T-helper 2 cell treated with Interferon-gamma antibody and Interleukin-4, amounts not matched to agents 5 μg/mL and 100 μg/mL, for 36 hours (primary cell): ENCODE measurements at regions not wholly inside any gene's neighbourhood (a gene's known extent, or its start where the extent isn't known, plus 50 kb on each side); places are given as distances from the start of the nearest gene placed in this dataset.

Source experiments
- DNase-seq: peaks from one replicate; pipeline ENCODE4 v3.0.0; 2021; ENCODE audit warnings: low spot score
- H3K27ac Mint-ChIP-seq: one replicate; pipeline ENCODE4 v1.8.0; 2021; ENCODE audit warnings: mild to moderate bottlenecking, mixed read lengths
- H3K27me3 Mint-ChIP-seq: one replicate; pipeline ENCODE4 v1.8.0; 2021; ENCODE audit warnings: low read depth, mixed read lengths
- H3K36me3 Mint-ChIP-seq: one replicate; pipeline ENCODE4 v1.8.0; 2021; ENCODE audit warnings: low read depth, mixed read lengths
- H3K4me1 Mint-ChIP-seq: one replicate; pipeline ENCODE4 v1.8.0; 2021; ENCODE audit warnings: low read depth, mixed read lengths
- H3K4me3 Mint-ChIP-seq: one replicate; pipeline ENCODE4 v1.8.0; 2022; ENCODE audit warnings: mild to moderate bottlenecking, moderate library complexity, mixed read lengths
- H3K9me3 Mint-ChIP-seq: one replicate; pipeline ENCODE4 v1.8.0; 2021; ENCODE audit warnings: mixed read lengths

DNA sequence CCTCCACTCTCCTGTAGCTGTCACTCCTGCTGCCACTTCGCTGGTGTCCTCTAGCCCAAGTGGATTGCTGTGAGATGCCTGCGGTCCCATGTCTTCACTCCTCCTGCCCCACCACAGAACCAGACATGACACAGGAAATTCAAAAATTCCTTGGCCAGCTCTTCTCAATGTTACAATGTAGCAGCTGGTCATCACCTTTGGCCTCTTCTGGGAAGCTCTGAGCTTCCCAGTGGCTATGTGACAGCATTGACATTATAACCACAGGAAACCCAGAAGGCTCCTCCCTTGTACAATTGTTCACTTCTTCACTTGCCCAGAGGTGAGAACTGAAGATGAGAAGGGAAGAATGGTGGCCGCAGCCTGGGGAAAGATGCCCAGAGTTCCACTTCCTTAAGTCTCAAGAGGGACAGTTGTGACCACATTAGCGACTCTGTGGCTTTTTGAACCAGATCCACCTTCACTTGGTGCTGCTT lies 76.1 kb upstream of the NAA20 start:
- no peak for DNase-seq
- H3K9me3 Mint-ChIP-seq, result no peaks in the 10 kb centered on the region
- no peak overlapping the region for H3K4me3 Mint-ChIP-seq
- H3K36me3 Mint-ChIP-seq, result no peaks in the 10 kb centered on the region
- H3K27me3 Mint-ChIP-seq, result peaks cover 30% of the 10 kb centered on the region
- peaks cover 13% of the 10 kb centered on the region for H3K4me1 Mint-ChIP-seq
- no peak overlapping the region for H3K27ac Mint-ChIP-seq

DNA sequence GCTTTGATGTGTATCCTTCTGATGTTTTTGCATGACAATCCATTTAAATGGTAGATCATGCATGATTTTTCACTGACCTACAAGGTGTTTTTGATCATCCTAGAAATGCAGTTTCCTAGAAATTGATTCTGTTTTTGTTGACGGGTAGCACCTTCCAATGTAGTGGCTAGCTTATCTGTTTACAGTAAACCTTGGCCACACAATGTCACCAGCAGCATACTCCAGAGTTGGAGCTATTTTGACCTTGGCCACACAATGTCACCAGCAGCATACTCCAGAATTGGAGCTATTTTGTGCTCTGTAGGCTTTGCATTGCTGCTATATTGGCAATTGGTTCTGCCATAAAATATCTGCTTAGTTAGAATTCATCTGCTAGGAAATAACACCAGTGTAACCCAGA lies 74.6 kb upstream of the NAA20 start:
- Mint-ChIP-seq H3K4me1 (peaks cover 5% of the 10 kb centered on the region), H3K36me3 (no peaks in the 10 kb centered on the region), H3K27ac (no peak overlapping the region), H3K9me3 (no peaks in the 10 kb centered on the region), H3K27me3 (peaks cover 21% of the 10 kb centered on the region), H3K4me3 (no peak overlapping the region)
- no peak for DNase-seq

DNA sequence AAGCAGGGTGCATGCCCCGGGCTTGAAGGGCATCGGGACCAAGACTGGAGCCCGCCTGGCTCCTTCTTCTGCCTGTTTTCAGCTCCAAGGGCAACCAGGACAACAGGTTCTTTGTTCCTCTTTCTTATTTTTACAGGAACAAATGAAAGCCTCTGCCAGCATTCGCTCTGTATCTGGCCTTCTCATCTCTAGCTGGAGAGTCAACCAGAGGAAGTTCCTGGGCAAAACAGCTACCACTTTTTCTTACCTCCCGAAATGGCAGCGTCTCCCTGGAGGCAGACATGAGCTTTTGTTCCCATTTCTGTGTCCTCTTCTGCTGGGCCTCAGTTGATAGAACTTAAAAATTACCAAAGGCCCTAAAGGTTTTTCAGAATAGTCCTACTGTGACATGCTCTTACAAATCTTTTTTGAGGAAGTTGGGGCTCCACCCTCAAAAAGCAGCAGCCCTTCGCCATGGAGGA lies 74.1 kb upstream of the NAA20 start:
- Mint-ChIP-seq H3K27me3 (peaks cover 20% of the 10 kb centered on the region), H3K36me3 (no peaks in the 10 kb centered on the region), H3K9me3 (no peaks in the 10 kb centered on the region), H3K4me1 (peaks cover under 1% of the 10 kb centered on the region), H3K4me3 (no peak overlapping the region), H3K27ac (no peak overlapping the region)
- no peak for DNase-seq

DNA sequence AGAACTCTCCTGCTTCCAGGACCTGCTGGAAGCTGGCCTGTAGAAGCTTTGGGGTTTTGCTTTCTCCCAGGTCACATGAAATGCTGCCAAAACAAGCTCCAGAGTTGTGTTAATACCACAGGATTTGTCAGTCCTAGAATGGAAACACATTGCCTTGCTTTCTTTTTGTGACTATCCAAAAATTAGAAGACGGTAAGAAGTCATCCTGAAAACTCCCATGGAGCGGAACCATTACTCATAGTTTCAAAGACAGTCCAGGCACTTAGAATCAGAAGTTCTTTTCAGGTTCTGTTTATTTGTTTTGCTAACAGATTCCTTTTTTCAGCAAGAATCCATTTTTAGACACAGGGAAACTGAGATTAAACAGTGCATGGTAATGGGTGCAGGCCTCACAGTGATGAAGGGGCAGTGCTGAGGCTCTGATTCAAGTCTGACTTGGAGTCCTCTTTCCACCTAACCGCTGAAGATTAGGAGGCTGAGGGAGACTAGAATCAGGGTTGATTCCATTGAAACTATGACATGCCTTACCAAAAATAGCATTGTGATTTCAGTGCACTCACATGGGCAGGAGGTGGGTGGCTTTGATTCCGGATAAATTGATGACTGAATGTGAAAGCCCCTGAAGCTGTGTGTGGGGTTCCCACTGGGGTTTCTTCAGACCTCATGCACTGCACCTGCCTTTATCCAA lies 72.2 kb upstream of the NAA20 start:
- H3K4me1 Mint-ChIP-seq, result no peaks in the 10 kb centered on the region
- peak; percentile 64 for DNase-seq
- no peak overlapping the region for H3K27ac Mint-ChIP-seq
- no peaks in the 10 kb centered on the region for H3K36me3 Mint-ChIP-seq
- H3K27me3 Mint-ChIP-seq, result peaks cover 14% of the 10 kb centered on the region
- H3K9me3 Mint-ChIP-seq, result no peaks in the 10 kb centered on the region
- H3K4me3 Mint-ChIP-seq, result no peak overlapping the region

DNA sequence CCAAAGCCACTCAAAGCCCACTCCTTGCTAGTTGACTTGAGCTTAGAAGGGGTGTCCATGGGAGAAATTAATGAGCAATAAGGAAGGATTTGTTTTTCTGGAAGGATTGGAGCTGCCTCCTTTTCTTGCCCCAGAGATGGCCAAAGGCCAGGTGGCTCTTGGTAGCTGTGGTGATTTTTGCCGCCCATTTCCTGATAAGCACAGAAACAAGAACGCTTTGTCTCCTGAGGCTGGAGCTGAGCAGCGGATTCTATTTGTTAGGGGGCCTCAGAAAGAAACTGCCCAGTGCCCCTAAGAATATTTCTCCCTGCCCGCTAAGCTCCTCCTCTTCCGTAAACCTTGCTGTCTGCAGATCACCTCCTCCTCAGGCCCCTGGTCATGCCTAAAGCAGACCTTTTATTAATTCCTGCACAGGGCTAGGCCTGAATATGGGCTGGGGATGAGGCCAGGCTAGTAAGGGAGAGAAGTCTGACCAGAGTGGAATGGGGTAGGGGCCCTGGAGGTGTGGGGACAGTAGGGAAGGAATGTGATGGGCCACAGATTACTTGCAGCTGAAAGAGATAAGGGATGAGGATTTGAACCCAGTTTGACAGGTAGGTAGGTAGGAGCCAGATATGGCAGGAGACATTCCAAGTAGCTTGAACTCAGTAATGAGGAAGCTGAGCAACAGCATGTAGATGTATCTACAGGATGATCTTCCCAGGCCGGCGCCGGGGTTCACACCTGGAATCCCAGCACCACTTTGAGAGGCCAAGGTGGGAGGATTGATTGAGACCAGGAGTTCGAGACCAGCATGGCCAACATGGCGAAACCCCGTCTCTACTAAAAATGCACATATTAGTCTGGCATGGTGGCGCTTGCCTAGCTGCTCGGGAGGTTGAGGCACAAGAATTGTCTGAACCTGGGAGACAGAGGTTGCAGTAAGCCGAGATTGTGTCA lies 71.2 kb upstream of the NAA20 start:
- H3K27ac Mint-ChIP-seq, result no peak overlapping the region
- H3K9me3 Mint-ChIP-seq, result no peaks in the 10 kb centered on the region
- DNase-seq, result no peak
- H3K4me1 Mint-ChIP-seq, result no peaks in the 10 kb centered on the region
- H3K36me3 Mint-ChIP-seq, result no peaks in the 10 kb centered on the region
- H3K4me3 Mint-ChIP-seq, result no peak overlapping the region
- peaks cover 11% of the 10 kb centered on the region for H3K27me3 Mint-ChIP-seq

DNA sequence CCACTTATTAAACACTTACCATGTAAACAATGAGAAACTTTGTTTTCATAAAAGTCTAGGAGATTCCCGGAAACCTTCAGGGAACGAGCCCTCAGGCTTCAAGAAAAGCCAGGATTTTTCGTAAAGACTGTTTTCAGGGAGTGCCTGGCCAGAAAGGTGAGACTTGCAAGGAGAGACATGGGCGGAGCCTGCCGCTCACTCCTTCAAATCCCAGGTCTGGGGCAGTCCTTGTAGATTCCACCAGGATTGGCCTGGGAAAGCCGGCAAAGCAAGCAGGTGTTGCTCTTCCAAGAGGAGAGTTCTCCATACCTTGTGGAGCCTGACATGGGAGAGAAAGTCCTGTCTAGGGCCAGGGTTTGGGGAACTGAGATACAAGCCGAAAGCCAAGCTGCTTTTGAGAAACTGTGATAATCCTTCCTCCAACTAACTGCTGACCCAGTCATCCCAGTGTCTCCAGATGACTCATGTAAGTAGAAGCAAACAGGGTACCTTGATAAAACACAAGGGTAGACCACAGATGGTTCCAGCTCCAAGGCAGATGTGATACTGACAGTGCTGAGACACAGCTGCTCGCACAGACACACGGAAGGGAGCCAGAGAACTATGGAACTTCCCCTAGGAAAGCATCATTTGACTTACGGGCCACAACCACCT lies 69.4 kb upstream of the NAA20 start:
- Mint-ChIP-seq H3K4me1 (no peaks in the 10 kb centered on the region), H3K27ac (no peak overlapping the region), H3K4me3 (no peak overlapping the region), H3K9me3 (no peaks in the 10 kb centered on the region), H3K27me3 (peaks cover 6% of the 10 kb centered on the region), H3K36me3 (no peaks in the 10 kb centered on the region)
- no peak for DNase-seq

DNA sequence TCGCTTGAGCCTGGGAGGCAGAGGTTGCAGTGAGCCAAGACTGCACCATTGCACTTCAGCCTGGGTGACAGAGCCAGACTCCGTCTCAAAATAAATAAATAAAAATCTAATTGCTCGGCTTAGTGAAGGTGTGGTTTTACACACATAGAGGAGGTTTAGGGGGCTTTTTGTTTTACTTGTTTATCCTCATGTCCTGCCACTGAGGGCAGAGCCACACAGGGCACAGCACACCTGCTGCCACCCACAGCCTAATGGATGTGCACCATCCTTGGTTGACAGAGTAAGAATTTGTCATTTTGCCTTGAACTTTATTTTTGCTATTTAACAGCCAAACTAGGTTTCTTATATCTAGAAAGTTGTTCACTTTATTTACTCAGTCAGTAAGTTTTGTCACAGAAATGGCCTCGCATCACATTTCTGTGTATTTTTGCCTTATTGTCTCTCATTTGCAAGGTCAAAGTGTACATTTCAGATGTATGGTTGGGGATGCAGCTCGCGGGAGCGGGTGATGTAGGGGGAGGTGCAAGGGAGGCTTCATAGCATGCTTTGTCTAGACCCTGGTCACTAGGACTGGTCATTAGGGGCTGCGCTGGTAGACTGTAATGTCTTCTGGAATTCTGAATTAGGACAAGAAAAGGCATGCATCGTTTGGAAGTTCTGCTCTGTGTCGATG lies 67.8 kb upstream of the NAA20 start:
- H3K27ac Mint-ChIP-seq, result no peak overlapping the region
- no peaks in the 10 kb centered on the region for H3K4me1 Mint-ChIP-seq
- DNase-seq, result no peak
- no peaks in the 10 kb centered on the region for H3K9me3 Mint-ChIP-seq
- H3K4me3 Mint-ChIP-seq, result no peak overlapping the region
- peaks cover 6% of the 10 kb centered on the region for H3K27me3 Mint-ChIP-seq
- H3K36me3 Mint-ChIP-seq, result no peaks in the 10 kb centered on the region

DNA sequence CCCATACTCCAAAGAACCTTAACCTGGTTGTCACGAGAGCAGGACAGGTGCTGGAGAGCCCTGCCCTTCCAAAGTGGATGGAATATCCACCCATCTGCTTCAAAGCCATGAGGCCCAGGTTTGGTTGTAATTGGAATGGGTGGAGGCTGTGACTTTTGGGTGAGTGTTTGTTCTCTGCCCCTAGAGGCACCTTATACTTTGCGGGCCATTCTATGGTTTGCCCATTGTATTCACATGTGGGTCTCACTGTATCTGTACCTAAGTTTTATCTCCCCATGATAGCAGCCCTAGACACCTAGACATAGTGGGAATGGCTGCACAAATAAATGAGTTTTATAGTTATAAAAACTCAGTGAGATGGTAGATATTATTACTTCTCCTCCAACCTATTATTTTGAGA lies 67.1 kb upstream of the NAA20 start:
- DNase-seq, result no peak
- H3K27ac Mint-ChIP-seq, result no peak overlapping the region
- H3K27me3 Mint-ChIP-seq, result peaks cover 6% of the 10 kb centered on the region
- no peaks in the 10 kb centered on the region for H3K4me1 Mint-ChIP-seq
- no peaks in the 10 kb centered on the region for H3K9me3 Mint-ChIP-seq
- no peaks in the 10 kb centered on the region for H3K36me3 Mint-ChIP-seq
- H3K4me3 Mint-ChIP-seq, result no peak overlapping the region

DNA sequence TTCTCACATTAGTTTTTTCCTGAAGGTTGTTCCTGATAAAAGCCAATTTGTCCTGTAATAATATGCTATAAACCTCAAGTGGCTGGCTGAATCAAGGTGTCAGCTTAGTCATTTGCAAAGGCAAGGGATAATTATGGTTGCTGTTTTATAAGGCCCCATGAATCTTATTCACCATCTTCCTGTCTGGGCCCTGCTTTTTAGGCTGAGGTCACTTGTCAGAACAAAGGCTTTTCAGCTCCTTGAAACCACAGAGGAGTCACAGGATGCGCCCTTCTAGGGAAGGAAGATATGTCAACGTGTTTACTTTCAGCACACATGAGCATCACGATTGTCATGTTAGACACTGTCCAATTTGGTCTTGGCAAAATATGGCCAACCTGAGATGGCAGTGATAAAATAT lies 64.8 kb upstream of the NAA20 start:
- Mint-ChIP-seq H3K9me3 (no peaks in the 10 kb centered on the region), H3K4me1 (no peaks in the 10 kb centered on the region), H3K36me3 (no peaks in the 10 kb centered on the region), H3K4me3 (no peak overlapping the region), H3K27ac (no peak overlapping the region), H3K27me3 (peaks cover 3% of the 10 kb centered on the region)
- DNase-seq, result no peak

DNA sequence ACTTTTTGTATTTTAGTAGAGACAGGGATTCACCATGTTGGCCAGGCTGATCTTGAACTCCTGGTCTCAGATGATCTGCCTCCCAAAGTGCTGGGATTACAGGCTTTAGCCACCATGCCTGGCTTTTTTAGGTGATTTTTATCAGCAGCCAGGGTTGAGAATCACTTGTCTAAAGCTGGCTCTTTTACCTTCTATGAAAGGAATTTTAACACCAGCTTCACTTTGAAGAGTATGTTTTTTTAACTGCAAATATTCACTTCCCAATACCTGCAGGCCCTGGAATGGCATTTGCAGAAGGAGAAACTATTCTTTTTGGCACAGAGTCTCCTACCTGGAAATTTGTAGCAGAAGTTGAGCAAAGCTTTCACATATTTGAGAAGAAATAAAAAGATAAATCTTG lies 63.6 kb upstream of the NAA20 start:
- Mint-ChIP-seq H3K4me3 (no peak overlapping the region), H3K4me1 (no peaks in the 10 kb centered on the region), H3K27ac (no peak overlapping the region), H3K36me3 (no peaks in the 10 kb centered on the region), H3K27me3 (peaks cover 3% of the 10 kb centered on the region), H3K9me3 (no peaks in the 10 kb centered on the region)
- DNase-seq, result no peak

DNA sequence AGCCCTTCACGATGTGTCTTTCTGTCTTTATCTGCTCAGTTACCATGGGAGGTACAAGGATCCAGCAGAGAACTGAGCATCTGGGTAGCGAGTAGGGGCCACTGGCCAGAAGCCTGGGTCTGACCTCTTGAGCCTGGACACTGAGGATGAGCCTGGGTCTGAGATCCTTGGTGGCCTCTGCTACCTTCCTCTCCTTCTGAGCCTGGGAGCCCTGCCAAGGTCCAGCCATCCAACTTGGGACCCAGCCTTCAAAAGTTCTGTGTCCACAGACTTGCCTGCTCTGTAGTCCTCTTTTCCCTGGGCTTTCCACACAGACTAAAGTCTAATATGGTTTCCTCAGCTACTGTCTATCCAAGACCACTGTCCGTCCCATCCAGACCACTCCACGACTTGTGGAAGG lies 60.2 kb upstream of the NAA20 start:
- H3K36me3 Mint-ChIP-seq, result no peaks in the 10 kb centered on the region
- DNase-seq, result no peak
- no peaks in the 10 kb centered on the region for H3K9me3 Mint-ChIP-seq
- no peak overlapping the region for H3K4me3 Mint-ChIP-seq
- H3K27ac Mint-ChIP-seq, result no peak overlapping the region
- no peaks in the 10 kb centered on the region for H3K4me1 Mint-ChIP-seq
- no peaks in the 10 kb centered on the region for H3K27me3 Mint-ChIP-seq

DNA sequence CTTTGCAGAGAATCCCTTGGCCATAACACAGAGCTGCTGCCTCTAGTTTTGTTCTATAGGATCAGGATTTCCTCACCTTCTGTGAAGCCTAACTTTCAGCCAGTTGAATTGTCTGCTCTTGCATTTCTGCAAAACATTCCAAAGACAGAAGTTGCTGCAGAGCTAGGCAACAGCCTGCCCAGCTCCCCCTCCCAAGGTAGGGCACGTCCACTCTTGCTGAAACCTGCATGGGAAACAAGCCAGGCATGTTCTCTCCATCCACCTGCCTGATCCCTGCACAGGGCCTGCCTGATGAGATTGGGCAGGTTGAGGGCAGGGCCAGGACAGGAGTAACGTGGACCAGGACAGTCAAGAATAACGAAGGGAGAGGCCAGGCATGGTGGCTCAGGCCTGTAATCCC lies 58.9 kb upstream of the NAA20 start:
- Mint-ChIP-seq H3K36me3 (no peaks in the 10 kb centered on the region), H3K4me3 (no peak overlapping the region), H3K27ac (no peak overlapping the region), H3K4me1 (no peaks in the 10 kb centered on the region), H3K27me3 (no peaks in the 10 kb centered on the region), H3K9me3 (no peaks in the 10 kb centered on the region)
- DNase-seq, result no peak

DNA sequence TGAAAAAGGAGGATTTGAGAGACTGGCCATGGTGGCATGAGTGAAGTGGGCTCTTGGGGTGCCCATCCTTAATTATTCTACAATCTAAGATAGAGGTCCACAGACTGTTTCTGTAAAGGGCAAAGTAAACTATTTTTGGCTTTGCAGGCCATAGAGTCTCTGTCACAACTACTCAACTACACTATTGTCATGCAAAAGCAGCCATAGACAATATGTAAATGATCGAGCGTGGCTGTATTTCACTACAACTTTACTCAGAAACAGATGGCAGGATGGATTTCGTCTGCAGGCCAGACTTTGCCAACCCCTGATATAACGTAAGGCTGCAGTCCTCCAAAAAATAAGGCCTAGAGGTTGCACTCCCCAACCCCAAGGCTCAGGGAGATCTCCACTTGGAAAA lies 58.2 kb upstream of the NAA20 start:
- Mint-ChIP-seq H3K27ac (no peak overlapping the region), H3K9me3 (no peaks in the 10 kb centered on the region)

More for the DNA sequence above, 58.2 kb upstream of the NAA20 start:
- Mint-ChIP-seq H3K4me1 (no peaks in the 10 kb centered on the region), H3K36me3 (no peaks in the 10 kb centered on the region), H3K4me3 (no peak overlapping the region), H3K27me3 (no peaks in the 10 kb centered on the region)
- DNase-seq, result no peak
